ENCODE measurements at regions not wholly inside any gene's neighbourhood (a gene's known extent, or its start where the extent isn't known, plus 50 kb on each side); places are given as distances from the start of the nearest gene placed in this dataset.
"Not testable (repeated sequence)": the region's sequence is repeated elsewhere in the genome, so short reads cannot be mapped to it uniquely, and the experiment has no call there.

- DNase-seq, result no peak
Measured at GRCh38 chrX:27404366-27404765, 58.8 kb downstream of the PPP4R3C start.

GRCh38 chrX:27399146-27399456 is 64.0 kb downstream of the PPP4R3C start:
- no peak for DNase-seq

GRCh38 chrX:27391623-27392022 is 71.5 kb downstream of the PPP4R3C start:
- DNase-seq, result no peak

- no peak for DNase-seq
Measured at GRCh38 chrX:27381419-27381818, 81.7 kb downstream of the PPP4R3C start.

GRCh38 chrX:27380163-27380845 is 82.8 kb downstream of the PPP4R3C start:
- no peak for DNase-seq

- DNase-seq, result no peak
Measured at GRCh38 chrX:27354021-27354420, 109.1 kb downstream of the PPP4R3C start.

GRCh38 chrX:27350476-27350875 is 112.7 kb downstream of the PPP4R3C start:
- no peak for DNase-seq

- DNase-seq, result peak; percentile 3 to 52
Measured at GRCh38 chrX:27336466-27337091, 126.6 kb downstream of the PPP4R3C start.

GRCh38 chrX:27321632-27322031 is 141.5 kb downstream of the PPP4R3C start:
- no peak for DNase-seq

GRCh38 chrX:27309406-27309805 is 153.7 kb downstream of the PPP4R3C start:
- DNase-seq, result no peak

GRCh38 chrX:27307546-27307945 is 155.6 kb downstream of the PPP4R3C start:
- no peak for DNase-seq

GRCh38 chrX:27292552-27292951 is 170.6 kb downstream of the PPP4R3C start:
- not testable (repeated sequence) for DNase-seq

- DNase-seq, result no peak
Measured at GRCh38 chrX:27276751-27277150, 186.4 kb downstream of the PPP4R3C start.

- peak; percentile 70 to 81 for DNase-seq
Measured at GRCh38 chrX:27254656-27255055, 208.5 kb downstream of the PPP4R3C start.

GRCh38 chrX:27251369-27251768 is 211.8 kb downstream of the PPP4R3C start:
- no peak for DNase-seq

- DNase-seq, result no peak
Measured at GRCh38 chrX:27242581-27242980, 220.6 kb downstream of the PPP4R3C start.

- no peak for DNase-seq
Measured at GRCh38 chrX:27241981-27242380, 221.2 kb downstream of the PPP4R3C start.

GRCh38 chrX:27240042-27240441 is 223.1 kb downstream of the PPP4R3C start:
- not testable (repeated sequence) for DNase-seq

- DNase-seq, result no peak
Measured at GRCh38 chrX:27236681-27237080, 226.5 kb downstream of the PPP4R3C start.

- no peak for DNase-seq
Measured at GRCh38 chrX:27229721-27230120, 233.4 kb downstream of the PPP4R3C start.

GRCh38 chrX:27222661-27223060 is 240.5 kb downstream of the PPP4R3C start:
- DNase-seq, result no peak

- DNase-seq, result peak in 1 of 2 donors; percentile 28
Measured at GRCh38 chrX:27186671-27187070, 276.5 kb downstream of the PPP4R3C start.

GRCh38 chrX:27163236-27163635 is 299.9 kb downstream of the PPP4R3C start:
- DNase-seq, result no peak

GRCh38 chrX:27162496-27162895 is 300.6 kb downstream of the PPP4R3C start:
- no peak for DNase-seq

- DNase-seq, result not testable (repeated sequence)
Measured at GRCh38 chrX:27156921-27157320, 306.2 kb downstream of the PPP4R3C start.

Data from inflammatory macrophage treated with lipopolysaccharide for 1 hour (primary cell).